MM.1S (cell line): ENCODE measurements at regions not wholly inside any gene's neighbourhood (a gene's known extent, or its start where the extent isn't known, plus 50 kb on each side); places are given as distances from the start of the nearest gene placed in this dataset.

ENCODE experiments used
- DNase-seq: peaks from one replicate; pipeline ENCODE4 v3.0.0-alpha.2; 2015
- H2AFZ ChIP-seq: fragments of 300-600 bp; sonication (generic); 2 replicates; pipeline ENCODE4 v1.6.0; 2016; ENCODE audit warnings: antibody characterized with exemption, low read length
- H3F3A ChIP-seq: fragments of 300-600 bp; sonication (generic); 2 replicates; pipeline ENCODE4 v1.6.1; 2016; ENCODE audit warnings: mild to moderate bottlenecking, antibody characterized with exemption, low read length, moderate library complexity, mixed read lengths; ENCODE audit not compliant: insufficient read depth
- H3K27ac ChIP-seq: fragments of 300-600 bp; sonication (generic); 2 replicates; pipeline ENCODE4 v1.5.1; 2016; ENCODE audit warnings: mild to moderate bottlenecking, low read length
- H3K27me3 ChIP-seq: fragments of 300-600 bp; sonication (generic); replicated peaks from 2 replicates; pipeline ENCODE4 v1.6.0; 2016; ENCODE audit warnings: low read length; ENCODE audit not compliant: insufficient read depth
- H3K36me3 ChIP-seq: fragments of 300-600 bp; sonication (generic); replicated peaks from 2 replicates; pipeline ENCODE4 v1.6.1; 2016; ENCODE audit warnings: mild to moderate bottlenecking, low read length, mixed read lengths; ENCODE audit not compliant: insufficient read depth
- H3K4me1 ChIP-seq: fragments of 300-600 bp; sonication (generic); 2 replicates; pipeline ENCODE4 v1.6.1; 2016; ENCODE audit warnings: low read length, mixed read lengths
- H3K4me2 ChIP-seq: fragments of 300-600 bp; sonication (generic); 2 replicates; pipeline ENCODE4 v1.6.0; 2016; ENCODE audit warnings: low read depth, low read length
- H3K4me3 ChIP-seq: fragments of 300-600 bp; sonication (generic); 2 replicates; pipeline ENCODE4 v1.5.1; 2016; ENCODE audit warnings: low read length, mixed read lengths
- H3K79me2 ChIP-seq: fragments of 300-600 bp; sonication (generic); 2 replicates; pipeline ENCODE4 v1.6.1; 2016; ENCODE audit warnings: mixed run types, low read length, mixed read lengths
- H3K9ac ChIP-seq: fragments of 300-600 bp; sonication (generic); 2 replicates; pipeline ENCODE4 v1.6.1; 2016; ENCODE audit warnings: low read length, mixed read lengths
- H3K9me2 ChIP-seq: fragments of 300-600 bp; sonication (generic); replicated peaks from 2 replicates; pipeline ENCODE4 v1.6.1; 2016; ENCODE audit warnings: mild to moderate bottlenecking, low read length, mixed read lengths; ENCODE audit not compliant: insufficient read depth
- H3K9me3 ChIP-seq: fragments of 300-600 bp; sonication (generic); replicated peaks from 2 replicates; pipeline ENCODE4 v1.6.1; 2016; ENCODE audit warnings: mild to moderate bottlenecking, low read length, mixed read lengths; ENCODE audit not compliant: insufficient read depth
- H4K20me1 ChIP-seq: fragments of 300-600 bp; sonication (generic); 2 replicates; pipeline ENCODE4 v1.6.1; 2016; ENCODE audit warnings: mild to moderate bottlenecking, low read length, moderate library complexity, mixed read lengths; ENCODE audit not compliant: insufficient read depth
- CTCF ChIP-seq: fragments of 300-600 bp; sonication (generic); IDR thresholded peaks from 2 replicates; pipeline ENCODE4 v1.5.1; 2016; ENCODE audit warnings: antibody characterized with exemption, low read length, mixed read lengths
- EZH2 ChIP-seq: fragments of 300-600 bp; sonication (generic); optimal IDR thresholded peaks from 2 replicates; pipeline ENCODE3; 2017; ENCODE audit warnings: low read depth, mild to moderate bottlenecking, antibody characterized with exemption, low read length, mixed read lengths
- EZH2phosphoT487 ChIP-seq: fragments of 300-600 bp; sonication (generic); IDR thresholded peaks from 2 replicates; pipeline ENCODE4 v1.6.1; 2018; ENCODE audit warnings: antibody characterized with exemption, low read length

DNA sequence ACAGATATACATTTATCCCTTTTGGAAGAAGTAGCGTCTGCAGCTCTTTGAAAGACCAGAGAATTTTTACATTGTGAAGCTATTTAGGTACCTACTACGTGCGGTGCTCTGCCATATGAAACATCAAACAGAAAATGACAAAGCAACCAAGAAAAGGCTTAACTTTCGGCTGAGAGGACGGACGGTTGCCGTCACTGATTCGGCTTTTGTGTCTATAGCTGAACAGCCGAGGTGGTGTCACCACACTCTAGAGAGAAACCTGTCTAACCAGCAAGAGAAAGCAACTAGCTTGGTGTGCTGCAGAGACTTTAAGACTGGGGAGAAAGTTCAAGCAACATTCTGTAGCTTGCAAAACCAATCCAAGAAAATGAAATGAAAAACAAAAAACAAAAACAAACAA is 145.5 kb downstream of the SHOX start:
- Histone ChIP-seq H4K20me1 (no peaks in the 10 kb centered on the region), H3K27me3 (no peaks in the 10 kb centered on the region), H3K27ac (no peak overlapping the region), H3K4me2 (no peak overlapping the region), H3K4me3 (no peak overlapping the region), H3K9me3 (no peaks in the 10 kb centered on the region), H2AFZ (no peak overlapping the region), H3K36me3 (no peaks in the 10 kb centered on the region), H3K79me2 (no peaks in the 10 kb centered on the region), H3F3A (no peaks in the 10 kb centered on the region), H3K9me2 (no peaks in the 10 kb centered on the region), H3K9ac (no peak overlapping the region), H3K4me1 (no peaks in the 10 kb centered on the region)
- TF ChIP-seq CTCF = no peak
- TF ChIP-seq EZH2 = no peak
- TF ChIP-seq EZH2phosphoT487 = no peak
- DNase-seq = no peak

DNA sequence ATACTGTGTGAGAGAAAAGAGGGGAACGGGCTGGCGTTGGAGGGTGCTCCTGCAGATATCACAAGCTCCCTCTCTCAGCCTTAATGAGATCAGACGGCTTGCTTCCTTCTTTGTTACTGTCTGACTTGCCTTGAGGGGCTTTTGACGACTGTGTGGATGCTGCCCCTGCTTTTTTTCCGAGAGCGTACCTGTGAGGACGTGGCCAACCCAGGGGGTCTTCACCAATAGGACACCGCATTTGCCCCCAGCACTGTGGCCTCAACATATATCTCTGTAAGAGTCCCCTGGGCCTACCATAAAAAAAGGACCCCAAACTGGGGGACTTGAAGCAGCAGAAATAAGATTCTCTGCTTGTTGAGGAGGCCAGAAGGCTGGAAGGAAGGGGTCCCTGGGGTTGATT is 143.9 kb downstream of the SHOX start:
- H2AFZ ChIP-seq = no peak overlapping the region
- DNase-seq = no peak
- no peaks in the 10 kb centered on the region for H3K4me1 ChIP-seq
- no peak overlapping the region for H3K27ac ChIP-seq
- TF ChIP-seq CTCF (no peak), EZH2phosphoT487 (no peak), EZH2 (no peak)
- H3K9me2 ChIP-seq = no peaks in the 10 kb centered on the region
- H3F3A ChIP-seq = no peaks in the 10 kb centered on the region
- H3K27me3 ChIP-seq = no peaks in the 10 kb centered on the region
- H3K79me2 ChIP-seq = no peaks in the 10 kb centered on the region
- no peak overlapping the region for H3K4me3 ChIP-seq
- H4K20me1 ChIP-seq = no peaks in the 10 kb centered on the region
- no peaks in the 10 kb centered on the region for H3K9me3 ChIP-seq
- H3K4me2 ChIP-seq = no peak overlapping the region
- no peaks in the 10 kb centered on the region for H3K36me3 ChIP-seq
- H3K9ac ChIP-seq = no peak overlapping the region

DNA sequence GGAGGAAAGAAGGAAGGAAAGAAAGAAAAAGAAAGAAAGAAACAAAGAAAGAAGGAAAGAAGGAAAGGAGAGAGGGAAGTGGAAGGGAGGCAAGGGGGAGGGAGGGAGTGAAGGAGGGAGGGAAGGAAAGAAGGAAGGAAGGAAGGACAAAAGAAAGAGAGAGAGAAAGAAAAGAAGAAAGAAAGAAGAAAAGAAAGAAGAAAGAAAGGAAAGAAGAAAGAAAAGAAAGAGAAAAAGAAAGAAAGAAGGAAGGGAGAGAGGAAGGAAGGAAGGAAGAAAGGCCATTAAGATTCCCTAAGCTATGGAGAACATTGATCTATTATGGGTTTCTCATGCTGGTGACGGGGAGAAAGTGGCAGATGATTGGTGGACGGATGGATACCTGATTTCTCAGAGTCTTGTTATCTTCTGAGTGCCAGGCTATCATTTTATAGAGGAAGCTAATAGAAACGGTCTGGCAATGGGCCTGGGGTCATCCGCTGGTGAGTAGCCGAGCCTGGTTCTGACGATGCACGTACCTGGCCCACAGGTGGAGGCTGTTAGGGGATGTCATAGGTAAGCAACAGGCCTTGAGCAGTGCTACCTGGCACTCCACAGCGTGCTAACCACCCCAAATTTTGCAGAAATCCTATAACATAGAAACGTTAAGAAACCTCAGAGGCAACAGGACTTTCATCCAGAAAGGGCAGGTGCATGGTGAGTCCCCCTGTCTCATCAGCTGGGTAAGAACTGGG is 142.9 kb downstream of the SHOX start:
- H3K4me1 ChIP-seq = no peaks in the 10 kb centered on the region
- no peak overlapping the region for H3K4me2 ChIP-seq
- no peak overlapping the region for H3K4me3 ChIP-seq
- H3F3A ChIP-seq = no peaks in the 10 kb centered on the region
- H3K27me3 ChIP-seq = no peaks in the 10 kb centered on the region
- no peaks in the 10 kb centered on the region for H3K9me2 ChIP-seq
- no peaks in the 10 kb centered on the region for H3K36me3 ChIP-seq
- no peaks in the 10 kb centered on the region for H3K79me2 ChIP-seq
- H3K9me3 ChIP-seq = no peaks in the 10 kb centered on the region
- no peak for TF ChIP-seq CTCF
- TF ChIP-seq EZH2 = no peak
- TF ChIP-seq EZH2phosphoT487 = no peak
- no peak overlapping the region for H3K9ac ChIP-seq
- H2AFZ ChIP-seq = no peak overlapping the region
- H4K20me1 ChIP-seq = no peaks in the 10 kb centered on the region
- no peak for DNase-seq
- H3K27ac ChIP-seq = no peak overlapping the region
